ENCODE measurements at regions not wholly inside any gene's neighbourhood (a gene's known extent, or its start where the extent isn't known, plus 50 kb on each side); places are given as distances from the start of the nearest gene placed in this dataset.
"Not testable (repeated sequence)": the region's sequence is repeated elsewhere in the genome, so short reads cannot be mapped to it uniquely, and the experiment has no call there.

GRCh38 chr2:198279026-198279425, 474.6 kb downstream of the PLCL1 start:
- no peak for DNase-seq

GRCh38 chr2:198277181-198277580, 472.8 kb downstream of the PLCL1 start:
- no peak for DNase-seq

GRCh38 chr2:198273660-198274059, 469.3 kb downstream of the PLCL1 start:
- no peak for DNase-seq

- not testable (repeated sequence) for DNase-seq
Measured at GRCh38 chr2:198270157-198270556, 465.8 kb downstream of the PLCL1 start.

GRCh38 chr2:198268519-198268918, 464.1 kb downstream of the PLCL1 start:
- DNase-seq, result no peak

- DNase-seq, result no peak
Measured at GRCh38 chr2:198259496-198259895, 455.1 kb downstream of the PLCL1 start.

GRCh38 chr2:198254536-198255090, 450.2 kb downstream of the PLCL1 start:
- DNase-seq, result no peak

- no peak for DNase-seq
Measured at GRCh38 chr2:198253995-198254394, 449.6 kb downstream of the PLCL1 start.

GRCh38 chr2:198252472-198252871, 448.1 kb downstream of the PLCL1 start:
- DNase-seq, result no peak

- no peak for DNase-seq
Measured at GRCh38 chr2:198242093-198242492, 437.7 kb downstream of the PLCL1 start.

- no peak for DNase-seq
Measured at GRCh38 chr2:198238429-198238828, 434.0 kb downstream of the PLCL1 start.

GRCh38 chr2:198236338-198236737, 431.9 kb downstream of the PLCL1 start:
- DNase-seq, result no peak

GRCh38 chr2:198232281-198232680, 427.9 kb downstream of the PLCL1 start:
- no peak for DNase-seq

- no peak for DNase-seq
Measured at GRCh38 chr2:198231562-198231961, 427.2 kb downstream of the PLCL1 start.

GRCh38 chr2:198220763-198221610, 416.6 kb downstream of the PLCL1 start:
- no peak for DNase-seq

GRCh38 chr2:198219292-198219691, 414.9 kb downstream of the PLCL1 start:
- no peak for DNase-seq

- DNase-seq, result no peak
Measured at GRCh38 chr2:198214114-198214596, 409.8 kb downstream of the PLCL1 start.

GRCh38 chr2:198213253-198213652, 408.9 kb downstream of the PLCL1 start:
- DNase-seq, result no peak

- DNase-seq, result no peak
Measured at GRCh38 chr2:198211706-198212105, 407.3 kb downstream of the PLCL1 start.

GRCh38 chr2:198203336-198204069, 399.1 kb downstream of the PLCL1 start:
- no peak for DNase-seq

Measured in islet precursor cell (in vitro differentiated cells).